Testis (tissue), 2 donors: ENCODE measurements at regions not wholly inside any gene's neighbourhood (a gene's known extent, or its start where the extent isn't known, plus 50 kb on each side); places are given as distances from the start of the nearest gene placed in this dataset.

Experiments used
- DNase-seq: peaks from one replicate; pipeline ENCODE4 v3.0.0-alpha.2; 2019
- H3K27ac ChIP-seq, 2 donors: fragments of 200-600 bp; sonication (generic); one replicate each; pipeline ENCODE4 v1.5.1; 2019
- H3K27me3 ChIP-seq: fragments of 200-600 bp; sonication (generic); one replicate; pipeline ENCODE4 v1.5.1; 2019
- H3K36me3 ChIP-seq: fragments of 200-600 bp; sonication (generic); one replicate; pipeline ENCODE4 v1.5.1; 2017; ENCODE audit warnings: low read depth; ENCODE audit errors: missing control alignments
- H3K4me1 ChIP-seq: fragments of 200-600 bp; sonication (generic); one replicate; pipeline ENCODE4 v1.5.1; 2019
- H3K4me3 ChIP-seq, 2 donors: fragments of 200-600 bp; sonication (generic); one replicate each; pipeline ENCODE4 v1.5.1; 2017 to 2019
- H3K9me3 ChIP-seq: fragments of 200-600 bp; sonication (generic); one replicate; pipeline ENCODE4 v1.5.1; 2017
- POLR2A ChIP-seq: fragments of 450-650 bp; IDR thresholded peaks from one replicate; pipeline ENCODE4 v1.6.1; 2017; ENCODE audit warnings: antibody characterized with exemption, mild to moderate bottlenecking, moderate library complexity
- WGBS, 2 donors: methylation state at CpG; one replicate each; pipeline ENCODE4 v1.1.5; 2018; 5-methylcytosine and 5-hydroxymethylcytosine counted together
- intact Hi-C: fragments of 100-400 bp; cut with DNase I; formaldehyde crosslinking; loops from one replicate; pipeline ENCODE4 v1.15.1; 2023; ENCODE audit warnings: low total_unique reads
- TF ChIP-seq, protein P1 (sequence below), 3 experiments: fragments of 450-650 bp in 2 of 3; fragments of 200-600 bp in 1 of 3; sonication (generic) in 1 of 3; IDR thresholded peaks; one replicate each; pipeline ENCODE4 v1.5.1; 2016 to 2019; ENCODE audit warnings: antibody characterized with exemption in 3 of 3, mild to moderate bottlenecking in 2 of 3, moderate library complexity in 1 of 3

DNA sequence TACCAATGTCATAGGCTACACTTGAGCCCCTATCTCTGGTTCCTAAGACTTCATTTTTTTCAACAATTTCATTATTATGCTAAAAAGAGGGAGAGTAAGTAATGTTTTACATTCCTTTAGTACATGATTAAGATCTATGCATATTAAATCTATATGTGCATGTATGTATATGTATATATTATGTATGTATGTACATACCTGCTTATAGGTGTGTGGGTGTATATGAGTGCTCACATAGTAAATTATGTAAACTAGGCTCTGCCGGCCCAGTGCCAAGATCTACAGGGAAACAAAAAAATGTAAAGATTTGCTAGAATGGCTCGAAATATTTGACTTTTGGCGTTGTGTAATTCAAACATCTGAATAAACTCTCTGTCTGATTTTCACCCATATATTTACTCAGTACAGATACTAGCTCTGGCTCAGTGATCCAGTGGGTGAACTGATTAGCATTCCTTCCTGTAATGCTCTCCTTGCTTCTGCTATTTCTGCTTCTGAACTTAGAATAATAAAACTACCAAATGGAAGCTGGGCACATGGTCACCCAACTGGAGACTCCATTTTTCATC is 113.1 kb upstream of the FGGY start:
- intact Hi-C loops = no loop called here
- H3K27ac ChIP-seq = no peak overlapping the region
- H3K4me1 ChIP-seq = peaks cover 20% of the 10 kb centered on the region

DNA sequence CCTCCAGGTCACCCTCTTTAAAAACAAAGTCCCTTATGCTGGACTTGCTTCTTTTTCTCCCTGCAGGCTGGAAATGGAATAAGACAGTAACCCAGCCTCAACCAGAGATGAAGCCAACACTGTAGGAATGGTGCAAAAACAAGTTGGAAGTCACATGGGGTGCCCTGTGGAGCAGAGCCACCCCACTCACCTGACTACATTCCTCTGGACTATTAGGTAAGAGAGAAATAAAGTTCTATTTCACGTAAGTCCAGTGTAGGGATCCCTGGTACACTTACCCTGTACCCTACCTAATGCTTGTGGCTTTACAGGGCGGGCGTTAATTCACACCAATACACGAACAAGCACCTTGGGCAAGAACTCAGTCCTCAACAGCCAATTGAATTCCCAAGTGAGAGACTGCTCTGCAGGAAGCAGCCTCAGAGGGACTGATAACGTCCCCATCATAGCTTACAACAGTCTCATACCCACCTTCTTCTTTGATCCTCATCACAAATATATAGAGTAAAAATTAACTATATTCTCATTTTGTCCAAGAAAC is 112.5 kb upstream of the FGGY start:
- no peak for DNase-seq
- intact Hi-C loops = no loop called here
- Histone ChIP-seq H3K4me3 (no peak overlapping the region), H3K9me3 (no peaks in the 10 kb centered on the region), H3K27ac (no peak overlapping the region), H3K36me3 (no peaks in the 10 kb centered on the region), H3K27me3 (no peaks in the 10 kb centered on the region), H3K4me1 (peaks cover 16% of the 10 kb centered on the region)
- TF ChIP-seq, protein P1, sequence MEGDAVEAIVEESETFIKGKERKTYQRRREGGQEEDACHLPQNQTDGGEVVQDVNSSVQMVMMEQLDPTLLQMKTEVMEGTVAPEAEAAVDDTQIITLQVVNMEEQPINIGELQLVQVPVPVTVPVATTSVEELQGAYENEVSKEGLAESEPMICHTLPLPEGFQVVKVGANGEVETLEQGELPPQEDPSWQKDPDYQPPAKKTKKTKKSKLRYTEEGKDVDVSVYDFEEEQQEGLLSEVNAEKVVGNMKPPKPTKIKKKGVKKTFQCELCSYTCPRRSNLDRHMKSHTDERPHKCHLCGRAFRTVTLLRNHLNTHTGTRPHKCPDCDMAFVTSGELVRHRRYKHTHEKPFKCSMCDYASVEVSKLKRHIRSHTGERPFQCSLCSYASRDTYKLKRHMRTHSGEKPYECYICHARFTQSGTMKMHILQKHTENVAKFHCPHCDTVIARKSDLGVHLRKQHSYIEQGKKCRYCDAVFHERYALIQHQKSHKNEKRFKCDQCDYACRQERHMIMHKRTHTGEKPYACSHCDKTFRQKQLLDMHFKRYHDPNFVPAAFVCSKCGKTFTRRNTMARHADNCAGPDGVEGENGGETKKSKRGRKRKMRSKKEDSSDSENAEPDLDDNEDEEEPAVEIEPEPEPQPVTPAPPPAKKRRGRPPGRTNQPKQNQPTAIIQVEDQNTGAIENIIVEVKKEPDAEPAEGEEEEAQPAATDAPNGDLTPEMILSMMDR (IDR thresholded peaks at IDR 0.05) = no peak
- no peak for TF ChIP-seq POLR2A
- 79 to 91% methylated on average over 5 of the region's 5 CpGs for WGBS, 2 donors

More for the DNA sequence above, 113.1 kb upstream of the FGGY start:
- H3K4me3 ChIP-seq = no peak overlapping the region
- H3K9me3 ChIP-seq = no peaks in the 10 kb centered on the region
- no peak for TF ChIP-seq POLR2A
- TF ChIP-seq, protein P1 (IDR thresholded peaks at IDR 0.05) = no peak
- no peaks in the 10 kb centered on the region for H3K36me3 ChIP-seq
- no peaks in the 10 kb centered on the region for H3K27me3 ChIP-seq
- 86 to 90% methylated on average over 3 of the region's 3 CpGs for WGBS, 2 donors
- no peak for DNase-seq

DNA sequence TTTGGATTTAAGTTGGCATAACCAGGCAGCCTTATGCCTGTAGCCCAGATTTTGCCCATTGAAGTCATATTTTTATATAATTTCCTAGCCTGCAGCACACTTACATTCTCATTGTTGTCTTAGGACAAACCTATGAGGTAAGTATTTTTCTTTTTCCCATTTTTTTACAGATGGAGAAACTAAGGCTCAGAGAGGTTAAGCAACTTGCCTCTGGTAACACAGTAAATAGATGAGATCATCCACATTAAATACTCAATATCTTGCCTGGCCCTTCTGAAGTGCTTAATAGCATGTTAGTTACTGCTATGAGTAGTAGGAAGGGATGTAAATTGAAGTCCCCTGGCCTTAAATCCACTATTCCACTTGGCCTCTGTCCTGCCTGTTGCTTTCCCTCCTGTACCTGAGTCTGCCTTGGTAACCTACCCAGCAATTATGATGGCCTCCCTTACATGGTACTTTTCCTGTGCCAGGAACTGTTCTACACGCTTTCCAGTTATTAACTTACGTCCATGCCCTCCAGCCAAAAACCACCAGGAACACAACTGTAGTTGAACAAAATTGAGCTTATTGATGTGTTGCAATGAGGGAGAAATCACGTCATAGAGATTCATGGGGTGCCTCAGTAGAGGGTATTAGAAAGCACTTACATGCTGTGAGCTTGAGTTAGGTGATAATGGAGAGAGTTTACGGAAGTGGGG is 111.6 kb upstream of the FGGY start:
- no peaks in the 10 kb centered on the region for H3K9me3 ChIP-seq
- TF ChIP-seq, protein P1 (IDR thresholded peaks at IDR 0.05) = no peak
- TF ChIP-seq POLR2A = no peak
- DNase-seq = no peak
- H3K27me3 ChIP-seq = no peaks in the 10 kb centered on the region
- no peaks in the 10 kb centered on the region for H3K36me3 ChIP-seq
- no peak overlapping the region for H3K27ac ChIP-seq
- 95 to 97% methylated on average over 4 of the region's 4 CpGs for whole genome bisulfite sequencing, 2 donors
- H3K4me3 ChIP-seq = no peak overlapping the region
- peaks cover 7% of the 10 kb centered on the region for H3K4me1 ChIP-seq
- intact Hi-C loops = no loop called here

DNA sequence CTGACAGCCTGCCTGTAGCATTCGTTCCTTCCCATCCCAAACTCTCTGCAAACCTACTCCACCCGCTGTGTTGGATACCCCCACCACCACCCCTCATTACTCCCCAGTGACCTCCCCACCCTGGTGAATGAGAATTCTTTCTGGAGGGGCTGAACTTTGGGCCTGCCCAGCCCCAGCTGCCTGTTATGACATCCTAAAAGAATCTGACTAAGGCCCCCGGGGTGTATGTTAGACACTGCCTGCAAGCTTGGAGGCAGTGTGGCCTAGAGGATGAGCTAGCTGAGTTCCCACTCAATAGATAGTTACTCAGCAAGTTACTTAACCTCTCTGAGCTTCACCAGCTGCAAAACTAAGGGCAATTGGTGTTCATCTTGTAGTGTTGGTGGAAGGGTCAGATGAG is 110.2 kb upstream of the FGGY start:
- no peak overlapping the region for H3K4me3 ChIP-seq
- intact Hi-C loops = no loop called here
- no peak for DNase-seq
- no peaks in the 10 kb centered on the region for H3K36me3 ChIP-seq
- no peak for TF ChIP-seq POLR2A
- TF ChIP-seq, protein P1 (IDR thresholded peaks at IDR 0.05) = no peak
- H3K4me1 ChIP-seq = peaks cover 5% of the 10 kb centered on the region
- 66 to 74% methylated on average over 3 of the region's 3 CpGs for WGBS, 2 donors
- H3K27me3 ChIP-seq = no peaks in the 10 kb centered on the region
- H3K9me3 ChIP-seq = no peaks in the 10 kb centered on the region
- no peak overlapping the region for H3K27ac ChIP-seq
